ENCODE measurements at regions not wholly inside any gene's neighbourhood (a gene's known extent, or its start where the extent isn't known, plus 50 kb on each side); places are given as distances from the start of the nearest gene placed in this dataset.

- Histone ChIP-seq H3K27me3 (ENCODE audit: insufficient read depth, low read length) (no peaks in the 10 kb centered on the region), H4K20me1 (ENCODE audit: insufficient read depth, low read length) (no peaks in the 10 kb centered on the region), H3K4me1 (ENCODE audit: insufficient read depth, low read length, severe bottlenecking) (no peaks in the 10 kb centered on the region), H3K4me2 (ENCODE audit: low read length) (no peak overlapping the region), H2AFZ (ENCODE audit: low read length) (no peak overlapping the region), H3K9me3 (ENCODE audit: low read length) (no peaks in the 10 kb centered on the region), H3K9ac (ENCODE audit: low read length) (no peak overlapping the region), H3K4me3 (ENCODE audit: low read depth, low read length, poor library complexity, severe bottlenecking) (no peak overlapping the region), H3K36me3 (ENCODE audit: insufficient read depth, low read length) (no peaks in the 10 kb centered on the region), H3K79me2 (ENCODE audit: insufficient read depth, low read length) (no peaks in the 10 kb centered on the region), H3F3A (ENCODE audit: insufficient read depth, low read length) (no peaks in the 10 kb centered on the region), H3K27ac (ENCODE audit: low read depth, low read length, poor library complexity, severe bottlenecking) (no peak overlapping the region), H3K9me2 (ENCODE audit: low read depth, low read length) (no peaks in the 10 kb centered on the region)
- TF ChIP-seq EZH2 (IDR thresholded peaks at IDR 0.05; ENCODE audit: borderline replicate concordance, low read length): no peak
- TF ChIP-seq, protein P1, sequence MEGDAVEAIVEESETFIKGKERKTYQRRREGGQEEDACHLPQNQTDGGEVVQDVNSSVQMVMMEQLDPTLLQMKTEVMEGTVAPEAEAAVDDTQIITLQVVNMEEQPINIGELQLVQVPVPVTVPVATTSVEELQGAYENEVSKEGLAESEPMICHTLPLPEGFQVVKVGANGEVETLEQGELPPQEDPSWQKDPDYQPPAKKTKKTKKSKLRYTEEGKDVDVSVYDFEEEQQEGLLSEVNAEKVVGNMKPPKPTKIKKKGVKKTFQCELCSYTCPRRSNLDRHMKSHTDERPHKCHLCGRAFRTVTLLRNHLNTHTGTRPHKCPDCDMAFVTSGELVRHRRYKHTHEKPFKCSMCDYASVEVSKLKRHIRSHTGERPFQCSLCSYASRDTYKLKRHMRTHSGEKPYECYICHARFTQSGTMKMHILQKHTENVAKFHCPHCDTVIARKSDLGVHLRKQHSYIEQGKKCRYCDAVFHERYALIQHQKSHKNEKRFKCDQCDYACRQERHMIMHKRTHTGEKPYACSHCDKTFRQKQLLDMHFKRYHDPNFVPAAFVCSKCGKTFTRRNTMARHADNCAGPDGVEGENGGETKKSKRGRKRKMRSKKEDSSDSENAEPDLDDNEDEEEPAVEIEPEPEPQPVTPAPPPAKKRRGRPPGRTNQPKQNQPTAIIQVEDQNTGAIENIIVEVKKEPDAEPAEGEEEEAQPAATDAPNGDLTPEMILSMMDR (IDR thresholded peaks at IDR 0.05; ENCODE audit: low read length): no peak
Observed at GRCh38 chr1:80250573-80251168, 1244.1 kb upstream of the ADGRL4 start.

- Histone ChIP-seq H3K9me2 (ENCODE audit: low read depth, low read length) (no peaks in the 10 kb centered on the region), H3K27ac (ENCODE audit: low read depth, low read length, poor library complexity, severe bottlenecking) (no peak overlapping the region), H3K27me3 (ENCODE audit: insufficient read depth, low read length) (no peaks in the 10 kb centered on the region), H3K36me3 (ENCODE audit: insufficient read depth, low read length) (no peaks in the 10 kb centered on the region), H3K9me3 (ENCODE audit: low read length) (no peaks in the 10 kb centered on the region), H3K79me2 (ENCODE audit: insufficient read depth, low read length) (no peaks in the 10 kb centered on the region), H3F3A (ENCODE audit: insufficient read depth, low read length) (no peaks in the 10 kb centered on the region), H3K9ac (ENCODE audit: low read length) (no peak overlapping the region), H3K4me1 (ENCODE audit: insufficient read depth, low read length, severe bottlenecking) (no peaks in the 10 kb centered on the region), H3K4me2 (ENCODE audit: low read length) (no peak overlapping the region), H3K4me3 (ENCODE audit: low read depth, low read length, poor library complexity, severe bottlenecking) (no peak overlapping the region), H2AFZ (ENCODE audit: low read length) (no peak overlapping the region), H4K20me1 (ENCODE audit: insufficient read depth, low read length) (no peaks in the 10 kb centered on the region)
- TF ChIP-seq EZH2 (IDR thresholded peaks at IDR 0.05; ENCODE audit: borderline replicate concordance, low read length): no peak
- TF ChIP-seq, protein P1 (IDR thresholded peaks at IDR 0.05; ENCODE audit: low read length): no peak
Observed at GRCh38 chr1:80249699-80250098, 1243.2 kb upstream of the ADGRL4 start.

- H4K20me1 ChIP-seq (ENCODE audit: insufficient read depth, low read length): no peaks in the 10 kb centered on the region
- no peaks in the 10 kb centered on the region for H3F3A ChIP-seq (ENCODE audit: insufficient read depth, low read length)
- H3K27me3 ChIP-seq (ENCODE audit: insufficient read depth, low read length): no peaks in the 10 kb centered on the region
- H3K27ac ChIP-seq (ENCODE audit: low read depth, low read length, poor library complexity, severe bottlenecking): no peak overlapping the region
- no peak overlapping the region for H3K4me2 ChIP-seq (ENCODE audit: low read length)
- H3K79me2 ChIP-seq (ENCODE audit: insufficient read depth, low read length): no peaks in the 10 kb centered on the region
- H3K36me3 ChIP-seq (ENCODE audit: insufficient read depth, low read length): no peaks in the 10 kb centered on the region
- H3K4me1 ChIP-seq (ENCODE audit: insufficient read depth, low read length, severe bottlenecking): no peaks in the 10 kb centered on the region
- H2AFZ ChIP-seq (ENCODE audit: low read length): no peak overlapping the region
- no peak overlapping the region for H3K9ac ChIP-seq (ENCODE audit: low read length)
- TF ChIP-seq, protein P1 (IDR thresholded peaks at IDR 0.05; ENCODE audit: low read length): no peak
- no peak for TF ChIP-seq EZH2 (IDR thresholded peaks at IDR 0.05; ENCODE audit: borderline replicate concordance, low read length)
- H3K9me2 ChIP-seq (ENCODE audit: low read depth, low read length): no peaks in the 10 kb centered on the region
- no peaks in the 10 kb centered on the region for H3K9me3 ChIP-seq (ENCODE audit: low read length)
- no peak overlapping the region for H3K4me3 ChIP-seq (ENCODE audit: low read depth, low read length, poor library complexity, severe bottlenecking)
Observed at GRCh38 chr1:80248886-80249285, 1242.4 kb upstream of the ADGRL4 start.
